OCI-M2 (cell line): ENCODE measurements at regions not wholly inside any gene's neighbourhood (a gene's known extent, or its start where the extent isn't known, plus 50 kb on each side); places are given as distances from the start of the nearest gene placed in this dataset.
"Not testable (repeated sequence)": the region's sequence is repeated elsewhere in the genome, so short reads cannot be mapped to it uniquely, and the experiment has no call there.

ENCODE experiments used
- DNase-seq: peaks from one replicate; lab custom pipeline; 2025; ENCODE audit not compliant: unreplicated experiment; lab: John Stamatoyannopoulos, UW

- DNase-seq: no peak
Measured at GRCh38 chr1:166384948-166385347, 218.1 kb upstream of the FAM78B start.

- no peak for DNase-seq
Measured at GRCh38 chr1:166390366-166391033, 223.7 kb upstream of the FAM78B start.

GRCh38 chr1:166391279-166392066 is 224.7 kb upstream of the FAM78B start:
- DNase-seq: no peak

GRCh38 chr1:166395729-166396128 is 228.9 kb upstream of the FAM78B start:
- no peak for DNase-seq

GRCh38 chr1:166409253-166410082 is 242.7 kb upstream of the FAM78B start:
- DNase-seq: not testable (repeated sequence)

- no peak for DNase-seq
Measured at GRCh38 chr1:166410083-166410385, 243.2 kb upstream of the FAM78B start.

GRCh38 chr1:166416831-166417230 is 250.0 kb upstream of the FAM78B start:
- DNase-seq: not testable (repeated sequence)

- DNase-seq: no peak
Measured at GRCh38 chr1:166418344-166418933, 251.6 kb upstream of the FAM78B start.

- not testable (repeated sequence) for DNase-seq
Measured at GRCh38 chr1:166422586-166422985, 255.8 kb upstream of the FAM78B start.

GRCh38 chr1:166432655-166433054 is 265.9 kb upstream of the FAM78B start:
- DNase-seq: no peak

GRCh38 chr1:166433404-166434304 is 266.9 kb upstream of the FAM78B start:
- not testable (repeated sequence) for DNase-seq

GRCh38 chr1:166457700-166458099 is 290.9 kb upstream of the FAM78B start:
- DNase-seq: no peak

- no peak for DNase-seq
Measured at GRCh38 chr1:166464333-166464732, 297.5 kb upstream of the FAM78B start.

GRCh38 chr1:166470014-166470413 is 303.2 kb upstream of the FAM78B start:
- DNase-seq: no peak

GRCh38 chr1:166470441-166470840 is 303.6 kb upstream of the FAM78B start:
- no peak for DNase-seq

- no peak for DNase-seq
Measured at GRCh38 chr1:166471359-166471758, 304.6 kb upstream of the FAM78B start.

- DNase-seq: no peak
Measured at GRCh38 chr1:166479052-166479631, 312.3 kb upstream of the FAM78B start.

- no peak for DNase-seq
Measured at GRCh38 chr1:166484471-166484870, 317.7 kb upstream of the FAM78B start.

GRCh38 chr1:166484871-166485270 is 318.1 kb upstream of the FAM78B start:
- DNase-seq: no peak

- DNase-seq: no peak
Measured at GRCh38 chr1:166485620-166486019, 318.8 kb upstream of the FAM78B start.
